Fibroblast of lung (primary cell): ENCODE measurements at regions not wholly inside any gene's neighbourhood (a gene's known extent, or its start where the extent isn't known, plus 50 kb on each side); places are given as distances from the start of the nearest gene placed in this dataset.

Source experiments
- CTCF ChIP-seq, 2 donors: IDR thresholded peaks in 1 of 2; conservative IDR thresholded peaks in 1 of 2; 1 replicate in 1 of 2; 2 replicates in 1 of 2; pipeline ENCODE4 v1.5.1; 2011 to 2012; ENCODE audit warnings: low read length in 2 of 2, control low read depth in 1 of 2, inconsistent platforms in 1 of 2, low read depth in 1 of 2, mild to moderate bottlenecking in 1 of 2
- EZH2 ChIP-seq: IDR thresholded peaks from 2 replicates; pipeline ENCODE4 v1.5.1; 2012; ENCODE audit warnings: low read length, control low read depth, mild to moderate bottlenecking; ENCODE audit errors: missing control alignments

DNA sequence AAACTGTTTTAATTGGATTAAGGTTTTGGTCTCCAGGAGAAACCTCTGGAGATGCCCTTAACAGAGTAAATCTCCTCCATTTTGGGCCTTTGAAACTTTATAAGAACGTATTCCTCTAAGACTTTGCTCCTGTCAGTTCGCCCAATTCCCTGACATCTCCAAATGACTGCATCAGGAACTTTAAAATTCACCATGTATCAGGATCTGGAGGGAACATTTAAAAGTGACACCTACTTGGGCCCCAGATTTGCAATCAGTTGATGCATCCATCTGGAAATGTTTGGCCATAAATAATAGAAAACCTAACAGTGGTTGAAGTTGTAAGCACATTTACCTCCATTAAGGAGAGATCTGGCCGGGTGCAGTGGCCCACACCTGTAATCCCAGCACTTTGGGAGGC is 144.1 kb upstream of the WSCD2 start:
- no peak for TF ChIP-seq CTCF (conservative IDR thresholded peaks at IDR 0.05 in 1 of 2, IDR thresholded peaks at IDR 0.05 in 1 of 2; ENCODE audit: low read depth in 1 of 2, low read length in 2 of 2)
- TF ChIP-seq EZH2 = no peak
